ENCODE measurements at regions not wholly inside any gene's neighbourhood (a gene's known extent, or its start where the extent isn't known, plus 50 kb on each side); places are given as distances from the start of the nearest gene placed in this dataset.
"Not testable (repeated sequence)": the region's sequence is repeated elsewhere in the genome, so short reads cannot be mapped to it uniquely, and the experiment has no call there.

- Histone ChIP-seq H3K9me3 (no peaks in the 10 kb centered on the region), H3K4me3 (no peak overlapping the region), H3K4me1 (no peaks in the 10 kb centered on the region), H3K36me3 (replicated peaks) (no peaks in the 10 kb centered on the region), H3K27me3 (ENCODE audit: low read depth) (peaks cover 6% of the 10 kb centered on the region)
- in situ Hi-C loops (cut with MboI; ENCODE audit: low sequenced_read_pairs): no loop called here
- no peak for DNase-seq (ENCODE audit: low spot score in 2 of 2)
Observed at GRCh38 chr1:47491341-47491753, 53.5 kb downstream of the FOXD2 start.

- DNase-seq (ENCODE audit: low spot score in 2 of 2): no peak
- in situ Hi-C loops (cut with MboI; ENCODE audit: low sequenced_read_pairs): no loop called here
- Histone ChIP-seq H3K27me3 (ENCODE audit: low read depth) (peaks cover 12% of the 10 kb centered on the region), H3K4me1 (no peaks in the 10 kb centered on the region), H3K9me3 (no peaks in the 10 kb centered on the region), H3K36me3 (replicated peaks) (no peaks in the 10 kb centered on the region), H3K4me3 (no peak overlapping the region)
Observed at GRCh38 chr1:47495176-47495713, 57.4 kb downstream of the FOXD2 start.

GRCh38 chr1:47498551-47498950 is 60.7 kb downstream of the FOXD2 start:
- Histone ChIP-seq H3K9me3 (no peaks in the 10 kb centered on the region), H3K4me3 (no peak overlapping the region), H3K36me3 (replicated peaks) (no peaks in the 10 kb centered on the region), H3K27me3 (ENCODE audit: low read depth) (peaks cover 20% of the 10 kb centered on the region), H3K4me1 (no peaks in the 10 kb centered on the region)
- in situ Hi-C loops (cut with MboI; ENCODE audit: low sequenced_read_pairs): no loop called here
- no peak for DNase-seq (ENCODE audit: low spot score in 2 of 2)

GRCh38 chr1:47501069-47501468 is 63.2 kb downstream of the FOXD2 start:
- Histone ChIP-seq H3K9me3 (no peaks in the 10 kb centered on the region), H3K36me3 (replicated peaks) (no peaks in the 10 kb centered on the region), H3K4me1 (no peaks in the 10 kb centered on the region), H3K4me3 (no peak overlapping the region), H3K27me3 (ENCODE audit: low read depth) (peaks cover 17% of the 10 kb centered on the region)
- no peak for DNase-seq (ENCODE audit: low spot score in 2 of 2)
- in situ Hi-C loops (cut with MboI; ENCODE audit: low sequenced_read_pairs): no loop called here

- no peak for DNase-seq (ENCODE audit: low spot score in 2 of 2)
- Histone ChIP-seq H3K9me3 (no peaks in the 10 kb centered on the region), H3K4me3 (no peak overlapping the region), H3K36me3 (replicated peaks) (no peaks in the 10 kb centered on the region), H3K27me3 (ENCODE audit: low read depth) (peaks cover 20% of the 10 kb centered on the region), H3K4me1 (no peaks in the 10 kb centered on the region)
- in situ Hi-C loops (cut with MboI; ENCODE audit: low sequenced_read_pairs): no loop called here
Observed at GRCh38 chr1:47502746-47503370, 65.0 kb downstream of the FOXD2 start.

GRCh38 chr1:47504840-47505239 is 67.0 kb downstream of the FOXD2 start:
- H3K4me1 ChIP-seq; H3K9me3 ChIP-seq; H3K36me3 ChIP-seq (replicated peaks); in situ Hi-C loops (cut with MboI; ENCODE audit: low sequenced_read_pairs); H3K4me3 ChIP-seq; DNase-seq (ENCODE audit: low spot score in 2 of 2): not testable (repeated sequence)
- H3K27me3 ChIP-seq (ENCODE audit: low read depth): peaks cover 17% of the 10 kb centered on the region

- H3K9me3 ChIP-seq: no peaks in the 10 kb centered on the region
- H3K4me1 ChIP-seq: 0 out of 2 replicates have a peak, but pooled peaks cover 2% of the 10 kb centered on the region
- no peak for DNase-seq (ENCODE audit: low spot score in 2 of 2)
- no peaks in the 10 kb centered on the region for H3K36me3 ChIP-seq (replicated peaks)
- in situ Hi-C loops (cut with MboI; ENCODE audit: low sequenced_read_pairs): no loop called here
- H3K4me3 ChIP-seq: no peak overlapping the region
- peaks cover 15% of the 10 kb centered on the region for H3K27me3 ChIP-seq (ENCODE audit: low read depth)
Observed at GRCh38 chr1:47505267-47505666, 67.4 kb downstream of the FOXD2 start.

- in situ Hi-C loops (cut with MboI; ENCODE audit: low sequenced_read_pairs): no loop called here
- H3K9me3 ChIP-seq: no peaks in the 10 kb centered on the region
- H3K36me3 ChIP-seq (replicated peaks): no peaks in the 10 kb centered on the region
- no peak for DNase-seq (ENCODE audit: low spot score in 2 of 2)
- H3K27me3 ChIP-seq (ENCODE audit: low read depth): peaks cover 10% of the 10 kb centered on the region
- no peak overlapping the region for H3K4me3 ChIP-seq
- 0 out of 2 replicates have a peak, but pooled peaks cover 2% of the 10 kb centered on the region for H3K4me1 ChIP-seq
Observed at GRCh38 chr1:47506053-47506452, 68.2 kb downstream of the FOXD2 start.

GRCh38 chr1:47507144-47507543 is 69.3 kb downstream of the FOXD2 start:
- Histone ChIP-seq H3K27me3 (ENCODE audit: low read depth) (peaks cover 4% of the 10 kb centered on the region; the same call in 1 of the 2 replicates), H3K4me3 (no peak overlapping the region)
- in situ Hi-C loops (cut with MboI; ENCODE audit: low sequenced_read_pairs): no loop called here

GRCh38 chr1:47507881-47508701 is 70.2 kb downstream of the FOXD2 start:
- Histone ChIP-seq H3K36me3 (replicated peaks) (no peaks in the 10 kb centered on the region), H3K4me1 (0 out of 2 replicates have a peak, but pooled peaks cover 2% of the 10 kb centered on the region), H3K9me3 (no peaks in the 10 kb centered on the region), H3K4me3 (peak overlapping the region; percentile 14), H3K27me3 (ENCODE audit: low read depth) (peaks cover 4% of the 10 kb centered on the region; the same call in 1 of the 2 replicates)
- DNase-seq (ENCODE audit: low spot score in 2 of 2): peak; percentile 17 to 58
- in situ Hi-C loops (cut with MboI; ENCODE audit: low sequenced_read_pairs): no loop called here

More at GRCh38 chr1:47507144-47507543, 69.3 kb downstream of the FOXD2 start:
- Histone ChIP-seq H3K9me3 (no peaks in the 10 kb centered on the region), H3K4me1 (0 out of 2 replicates have a peak, but pooled peaks cover 2% of the 10 kb centered on the region), H3K36me3 (replicated peaks) (no peaks in the 10 kb centered on the region)
- DNase-seq (ENCODE audit: low spot score in 2 of 2): no peak

- Histone ChIP-seq H3K4me1 (0 out of 2 replicates have a peak, but pooled peaks cover 2% of the 10 kb centered on the region), H3K36me3 (replicated peaks) (no peaks in the 10 kb centered on the region), H3K9me3 (no peaks in the 10 kb centered on the region), H3K4me3 (peak overlapping the region; percentile 14), H3K27me3 (ENCODE audit: low read depth) (peaks cover 4% of the 10 kb centered on the region; the same call in 1 of the 2 replicates)
- DNase-seq (ENCODE audit: low spot score in 2 of 2): peak in 1 of 2 experiments; percentile 38
- in situ Hi-C loops (cut with MboI; ENCODE audit: low sequenced_read_pairs): no loop called here
Observed at GRCh38 chr1:47508702-47509431, 71.0 kb downstream of the FOXD2 start.

- in situ Hi-C loops (cut with MboI; ENCODE audit: low sequenced_read_pairs): no loop called here
- Histone ChIP-seq H3K4me1 (0 out of 2 replicates have a peak, but pooled peaks cover 2% of the 10 kb centered on the region), H3K36me3 (replicated peaks) (no peaks in the 10 kb centered on the region), H3K9me3 (no peaks in the 10 kb centered on the region), H3K4me3 (no peak overlapping the region), H3K27me3 (ENCODE audit: low read depth) (peaks cover 4% of the 10 kb centered on the region; the same call in 1 of the 2 replicates)
- no peak for DNase-seq (ENCODE audit: low spot score in 2 of 2)
Observed at GRCh38 chr1:47510282-47510811, 72.5 kb downstream of the FOXD2 start.

- peaks cover 4% of the 10 kb centered on the region; the same call in 1 of the 2 replicates for H3K27me3 ChIP-seq (ENCODE audit: low read depth)
- no peaks in the 10 kb centered on the region for H3K36me3 ChIP-seq (replicated peaks)
- H3K4me3 ChIP-seq: no peak overlapping the region
- H3K9me3 ChIP-seq: no peaks in the 10 kb centered on the region
- DNase-seq (ENCODE audit: low spot score in 2 of 2): no peak
- in situ Hi-C loops (cut with MboI; ENCODE audit: low sequenced_read_pairs): no loop called here
- H3K4me1 ChIP-seq: 0 out of 2 replicates have a peak, but pooled peaks cover 2% of the 10 kb centered on the region
Observed at GRCh38 chr1:47511825-47512224, 74.0 kb downstream of the FOXD2 start.

All from HAP-1 (cell line).